ACC112 (cell line): ENCODE measurements at regions not wholly inside any gene's neighbourhood (a gene's known extent, or its start where the extent isn't known, plus 50 kb on each side); places are given as distances from the start of the nearest gene placed in this dataset.
"Not testable (repeated sequence)": the region's sequence is repeated elsewhere in the genome, so short reads cannot be mapped to it uniquely, and the experiment has no call there.

Experiments used
- H2AFZ ChIP-seq: fragments of 200-600 bp; sonication (generic); one replicate; pipeline ENCODE4 v1.6.0; 2017; ENCODE audit warnings: antibody characterized with exemption, low read length; ENCODE audit not compliant: unreplicated experiment
- H3K27ac ChIP-seq: fragments of 200-600 bp; sonication (generic); 2 replicates; pipeline ENCODE4 v1.5.1; 2014; ENCODE audit warnings: low read depth, mild to moderate bottlenecking, antibody characterized with exemption, low read length, moderate library complexity
- H3K27me3 ChIP-seq: fragments of 200-600 bp; sonication (generic); 2 replicates; pipeline ENCODE4 v1.6.1; 2014; ENCODE audit warnings: mild to moderate bottlenecking, antibody characterized with exemption, low read length, moderate library complexity, mixed read lengths; ENCODE audit not compliant: insufficient read depth
- H3K36me3 ChIP-seq: fragments of 200-600 bp; sonication (generic); 2 replicates; pipeline ENCODE4 v1.6.1; 2016; ENCODE audit warnings: mild to moderate bottlenecking, antibody characterized with exemption, low read length, moderate library complexity, mixed read lengths; ENCODE audit not compliant: insufficient read depth
- H3K4me1 ChIP-seq: fragments of 200-600 bp; sonication (generic); one replicate; pipeline ENCODE4 v1.6.1; 2016; ENCODE audit warnings: low read length, mixed read lengths; ENCODE audit not compliant: insufficient read depth, unreplicated experiment, control insufficient read depth
- H3K4me3 ChIP-seq: fragments of 200-600 bp; sonication (generic); 2 replicates; pipeline ENCODE4 v1.5.1; 2014; ENCODE audit warnings: mild to moderate bottlenecking, low read depth, low read length
- H3K79me2 ChIP-seq: fragments of 200-600 bp; sonication (generic); one replicate; pipeline ENCODE4 v1.6.0; 2016; ENCODE audit warnings: low read length; ENCODE audit not compliant: control insufficient read depth, unreplicated experiment, insufficient read depth

- Histone ChIP-seq H3K27me3 (no peaks in the 10 kb centered on the region), H2AFZ (no peak overlapping the region), H3K4me1 (no peaks in the 10 kb centered on the region)
These were observed 236.6 kb upstream of the PPP1R3A start for GRCh38 chr7:114155116-114156110.

GRCh38 chr7:114153700-114154099 is 234.9 kb upstream of the PPP1R3A start:
- H3K36me3 ChIP-seq: 0 out of 2 replicates have a peak, but pooled peaks cover 2% of the 10 kb centered on the region
- H3K4me3 ChIP-seq: no peak overlapping the region
- H3K27me3 ChIP-seq: no peaks in the 10 kb centered on the region
- H3K4me1 ChIP-seq: no peaks in the 10 kb centered on the region
- no peak overlapping the region for H2AFZ ChIP-seq
- no peaks in the 10 kb centered on the region for H3K79me2 ChIP-seq
- H3K27ac ChIP-seq: no peak overlapping the region

More at GRCh38 chr7:114155116-114156110, 236.6 kb upstream of the PPP1R3A start:
- H3K27ac ChIP-seq: no peak overlapping the region
- no peaks in the 10 kb centered on the region for H3K79me2 ChIP-seq
- H3K4me3 ChIP-seq: no peak overlapping the region
- 0 out of 2 replicates have a peak, but pooled peaks cover 3% of the 10 kb centered on the region for H3K36me3 ChIP-seq

- no peaks in the 10 kb centered on the region for H3K27me3 ChIP-seq
- no peaks in the 10 kb centered on the region for H3K79me2 ChIP-seq
- no peak overlapping the region for H2AFZ ChIP-seq
- no peak overlapping the region for H3K4me3 ChIP-seq
- H3K27ac ChIP-seq: no peak overlapping the region
- no peaks in the 10 kb centered on the region for H3K36me3 ChIP-seq
- no peaks in the 10 kb centered on the region for H3K4me1 ChIP-seq
These were observed 233.6 kb upstream of the PPP1R3A start for GRCh38 chr7:114152314-114152938.

GRCh38 chr7:114151777-114152176 is 233.0 kb upstream of the PPP1R3A start:
- Histone ChIP-seq H3K36me3 (no peaks in the 10 kb centered on the region), H3K27ac (no peak overlapping the region), H3K79me2 (no peaks in the 10 kb centered on the region), H3K4me3 (no peak overlapping the region), H3K4me1 (no peaks in the 10 kb centered on the region), H3K27me3 (no peaks in the 10 kb centered on the region), H2AFZ (no peak overlapping the region)

GRCh38 chr7:114150689-114151088 is 231.9 kb upstream of the PPP1R3A start:
- Histone ChIP-seq H3K36me3 (no peaks in the 10 kb centered on the region), H3K27me3 (no peaks in the 10 kb centered on the region), H3K4me1 (no peaks in the 10 kb centered on the region), H2AFZ (no peak overlapping the region), H3K4me3 (no peak overlapping the region), H3K79me2 (no peaks in the 10 kb centered on the region), H3K27ac (no peak overlapping the region)

- H3K27ac ChIP-seq: no peak overlapping the region
These were observed 230.0 kb upstream of the PPP1R3A start for GRCh38 chr7:114148779-114149178.

GRCh38 chr7:114141415-114141814 is 222.6 kb upstream of the PPP1R3A start:
- Histone ChIP-seq H3K79me2 (no peaks in the 10 kb centered on the region), H2AFZ (no peak overlapping the region), H3K36me3 (no peaks in the 10 kb centered on the region), H3K27me3 (no peaks in the 10 kb centered on the region), H3K4me3 (no peak overlapping the region), H3K4me1 (no peaks in the 10 kb centered on the region), H3K27ac (no peak overlapping the region)

More at GRCh38 chr7:114148779-114149178, 230.0 kb upstream of the PPP1R3A start:
- H3K36me3 ChIP-seq: no peaks in the 10 kb centered on the region
- H3K79me2 ChIP-seq: no peaks in the 10 kb centered on the region
- no peak overlapping the region for H2AFZ ChIP-seq
- H3K27me3 ChIP-seq: no peaks in the 10 kb centered on the region
- no peaks in the 10 kb centered on the region for H3K4me1 ChIP-seq
- H3K4me3 ChIP-seq: no peak overlapping the region

- H3K36me3 ChIP-seq: no peaks in the 10 kb centered on the region
- no peak overlapping the region for H2AFZ ChIP-seq
- H3K27me3 ChIP-seq: no peaks in the 10 kb centered on the region
- no peaks in the 10 kb centered on the region for H3K79me2 ChIP-seq
- no peaks in the 10 kb centered on the region for H3K4me1 ChIP-seq
- H3K4me3 ChIP-seq: no peak overlapping the region
- H3K27ac ChIP-seq: no peak overlapping the region
These were observed 221.8 kb upstream of the PPP1R3A start for GRCh38 chr7:114140561-114140960.

- not testable (repeated sequence) for H3K27me3 ChIP-seq, H3K36me3 ChIP-seq, H3K4me1 ChIP-seq
These were observed 220.9 kb upstream of the PPP1R3A start for GRCh38 chr7:114139690-114140089.

GRCh38 chr7:114138587-114138986 is 219.8 kb upstream of the PPP1R3A start:
- H3K27me3 ChIP-seq: no peaks in the 10 kb centered on the region
- H3K27ac ChIP-seq: no peak overlapping the region
- no peaks in the 10 kb centered on the region for H3K4me1 ChIP-seq
- H3K79me2 ChIP-seq: no peaks in the 10 kb centered on the region
- H3K4me3 ChIP-seq: no peak overlapping the region
- no peak overlapping the region for H2AFZ ChIP-seq
- no peaks in the 10 kb centered on the region for H3K36me3 ChIP-seq

More at GRCh38 chr7:114139690-114140089, 220.9 kb upstream of the PPP1R3A start:
- not testable (repeated sequence) for H3K79me2 ChIP-seq, H3K4me3 ChIP-seq, H2AFZ ChIP-seq, H3K27ac ChIP-seq
